ENCODE measurements at regions not wholly inside any gene's neighbourhood (a gene's known extent, or its start where the extent isn't known, plus 50 kb on each side); places are given as distances from the start of the nearest gene placed in this dataset.

- DNase-seq = no peak
These were observed 55.0 kb upstream of the RPL38 start for GRCh38 chr17:74148446-74148845.

- DNase-seq = no peak
These were observed 54.4 kb upstream of the RPL38 start for GRCh38 chr17:74148901-74149596.

DNA sequence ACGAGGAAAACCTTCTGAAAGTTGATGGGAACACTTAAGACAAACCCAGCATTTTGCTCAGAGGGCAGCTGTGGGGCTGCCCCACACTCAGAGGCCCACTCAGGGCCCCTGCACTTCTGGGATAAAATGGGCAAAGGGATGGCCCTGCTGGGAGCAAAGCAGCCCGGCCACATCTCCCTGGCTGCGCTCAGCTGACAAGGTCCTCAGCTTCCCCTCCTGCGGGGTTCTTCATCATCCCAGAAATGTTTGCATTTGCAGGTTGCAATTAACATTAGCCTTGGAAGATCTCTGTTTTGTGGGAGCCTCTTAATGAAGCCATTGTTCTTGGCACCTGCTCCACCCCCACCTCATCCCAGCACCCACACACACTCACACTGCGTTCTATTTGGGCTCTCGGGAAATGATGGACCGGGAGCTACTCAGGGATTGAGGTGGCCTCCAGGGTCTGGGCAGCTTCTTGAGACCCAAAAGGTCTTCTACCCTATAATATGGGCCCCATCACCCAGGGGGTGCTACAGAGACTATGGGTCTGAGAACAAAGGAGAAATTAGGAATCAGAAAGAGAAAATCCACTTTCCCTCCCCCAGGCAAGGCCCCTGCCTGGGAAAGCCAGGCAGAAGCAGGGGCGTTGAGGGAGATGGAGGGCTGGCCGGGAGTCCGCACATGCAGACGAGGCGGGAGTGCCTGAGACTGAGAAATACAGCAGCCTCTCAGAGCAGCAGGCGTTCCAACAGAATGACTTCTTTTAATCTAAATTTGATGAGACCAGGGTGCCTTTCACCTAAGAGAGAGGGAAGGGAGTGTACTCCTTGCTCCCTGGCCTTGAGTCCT is 53.7 kb upstream of the RPL38 start:
- DNase-seq = no peak

- DNase-seq = no peak
These were observed 53.0 kb upstream of the RPL38 start for GRCh38 chr17:74150428-74151025.

- no peak for DNase-seq
These were observed 51.7 kb upstream of the RPL38 start for GRCh38 chr17:74151551-74152315.

DNA sequence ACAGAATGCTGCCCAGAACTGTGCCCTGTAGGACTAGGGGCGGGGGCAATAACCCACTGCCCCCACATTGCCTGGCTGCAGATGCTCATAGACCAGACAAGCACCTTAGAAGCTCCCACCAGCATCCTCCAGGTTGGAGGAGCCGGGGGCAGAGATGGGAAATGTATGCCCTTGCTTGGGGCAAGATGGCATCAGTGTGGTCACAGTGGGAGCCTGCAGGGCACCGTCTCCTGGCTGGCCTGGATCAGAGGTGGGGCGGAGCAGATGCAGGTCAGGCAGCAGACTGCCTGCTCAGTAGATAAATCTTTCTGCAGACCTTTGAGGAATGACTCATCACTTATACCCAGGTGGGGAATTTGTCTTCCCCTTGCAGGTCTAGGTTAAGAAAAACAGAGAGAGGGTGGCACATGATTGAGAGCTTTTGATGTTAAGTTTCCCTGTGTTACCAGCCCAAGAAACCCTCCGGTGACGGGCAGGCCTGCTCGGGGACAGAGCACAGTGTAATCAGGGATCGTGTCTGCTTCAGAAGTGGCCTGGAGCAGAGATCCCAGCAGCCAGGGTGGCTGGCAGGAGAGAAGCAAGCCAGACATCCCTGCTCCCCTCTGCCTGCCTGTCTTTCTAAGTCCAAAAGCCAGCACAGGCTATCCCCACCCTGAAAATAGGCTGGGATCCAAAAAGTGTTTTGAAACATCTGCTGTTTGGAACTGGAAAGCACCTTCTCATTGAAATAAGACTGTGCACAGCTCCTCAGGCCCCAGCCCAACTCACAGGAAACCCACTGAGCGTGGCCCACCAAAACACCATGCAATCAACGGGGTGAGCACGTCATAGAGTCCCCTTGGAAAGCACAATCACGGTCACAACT is 50.7 kb upstream of the RPL38 start:
- no peak for DNase-seq

- no peak for DNase-seq
These were observed 50.0 kb upstream of the RPL38 start for GRCh38 chr17:74153456-74153810.

All from C1 segment of cervical spinal cord (tissue), 14 donors.